Stimulated activated CD8-positive, alpha-beta memory T cell treated with anti-CD3 and anti-CD28 coated beads, Interleukin-2, amount 100 ng/mL, for 48 hours (primary cell): ENCODE measurements at regions not wholly inside any gene's neighbourhood (a gene's known extent, or its start where the extent isn't known, plus 50 kb on each side); places are given as distances from the start of the nearest gene placed in this dataset.

ENCODE experiments used
- DNase-seq, 2 donors: peaks; one replicate each; pipeline ENCODE4 v3.0.0-alpha.2; 2020; ENCODE audit warnings: low read depth in 2 of 2

- no peak for DNase-seq
Measured at GRCh38 chr10:126847666-126848065, 57.6 kb upstream of the DOCK1 start.

GRCh38 chr10:126849646-126850045 lies 55.6 kb upstream of the DOCK1 start:
- DNase-seq: no peak

GRCh38 chr10:126851414-126852108 lies 53.7 kb upstream of the DOCK1 start:
- DNase-seq: no peak

- no peak for DNase-seq
Measured at GRCh38 chr10:126854726-126855495, 50.3 kb upstream of the DOCK1 start.
